AG09319 (cell line): ENCODE measurements at regions not wholly inside any gene's neighbourhood (a gene's known extent, or its start where the extent isn't known, plus 50 kb on each side); places are given as distances from the start of the nearest gene placed in this dataset.

Source experiments
- DNase-seq: peaks from one replicate; pipeline ENCODE4 v3.0.0-alpha.2; 2010; ENCODE audit warnings: low read depth; ENCODE audit errors: extremely low read depth
- CTCF ChIP-seq: IDR thresholded peaks from 2 replicates; pipeline ENCODE4 v1.5.1; 2011; ENCODE audit warnings: low read depth, mild to moderate bottlenecking, inconsistent platforms, low read length, moderate library complexity

GRCh38 chr7:106814887-106815286, 50.2 kb upstream of the PIK3CG start:
- TF ChIP-seq CTCF, result no peak

More at GRCh38 chr7:106814887-106815286, 50.2 kb upstream of the PIK3CG start:
- DNase-seq, result no peak
